Mammary epithelial cell (primary cell): ENCODE measurements at regions not wholly inside any gene's neighbourhood (a gene's known extent, or its start where the extent isn't known, plus 50 kb on each side); places are given as distances from the start of the nearest gene placed in this dataset.

Experiments
- EZH2 ChIP-seq: IDR thresholded peaks from 2 replicates; pipeline ENCODE4 v1.6.1; 2012; ENCODE audit warnings: low read length, inconsistent platforms, borderline replicate concordance
- TF ChIP-seq, protein P1 (sequence below), 2 donors: IDR thresholded peaks in 1 of 2; conservative IDR thresholded peaks in 1 of 2; 2 replicates each; pipeline ENCODE4 v1.5.1; 2011 to 2012; ENCODE audit warnings: inconsistent platforms in 2 of 2, low read length in 2 of 2, mild to moderate bottlenecking in 2 of 2, control low read depth in 1 of 2, low read depth in 1 of 2; ENCODE audit not compliant: insufficient read depth in 1 of 2; ENCODE audit errors: extremely low read depth in 1 of 2

DNA sequence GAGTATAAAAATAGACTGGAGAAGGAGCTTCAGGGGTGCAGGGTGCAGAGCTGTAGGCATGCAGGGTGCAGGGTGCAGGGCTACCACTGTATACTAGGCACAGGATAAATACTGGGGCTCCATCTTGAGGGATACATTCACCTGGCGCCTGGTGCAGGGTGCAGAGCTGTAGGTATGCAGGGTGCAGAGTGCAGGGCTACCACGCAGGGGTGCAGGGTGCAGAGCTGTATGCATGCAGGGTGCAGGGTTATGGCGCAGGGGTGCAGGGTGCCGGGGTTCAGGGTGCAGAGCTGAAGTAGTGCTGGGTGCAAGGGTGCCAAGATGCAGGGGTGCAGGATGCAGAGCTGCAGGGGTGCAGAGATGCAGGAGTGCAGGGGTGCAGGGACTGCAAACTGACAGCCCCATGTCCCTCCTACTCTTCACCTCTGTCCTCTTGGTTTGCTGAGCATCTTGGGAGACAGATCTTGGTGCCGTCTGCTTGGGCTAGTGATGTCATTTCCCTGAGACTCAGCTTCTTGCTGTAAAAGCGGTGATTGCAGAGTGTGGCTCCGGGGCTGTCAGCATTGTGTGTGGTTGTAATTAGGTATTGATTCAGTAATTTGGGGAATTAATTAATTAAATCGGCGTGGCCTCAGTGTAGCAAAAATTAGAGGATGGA lies 91.2 kb downstream of the ADRA2C start:
- TF ChIP-seq, protein P1, sequence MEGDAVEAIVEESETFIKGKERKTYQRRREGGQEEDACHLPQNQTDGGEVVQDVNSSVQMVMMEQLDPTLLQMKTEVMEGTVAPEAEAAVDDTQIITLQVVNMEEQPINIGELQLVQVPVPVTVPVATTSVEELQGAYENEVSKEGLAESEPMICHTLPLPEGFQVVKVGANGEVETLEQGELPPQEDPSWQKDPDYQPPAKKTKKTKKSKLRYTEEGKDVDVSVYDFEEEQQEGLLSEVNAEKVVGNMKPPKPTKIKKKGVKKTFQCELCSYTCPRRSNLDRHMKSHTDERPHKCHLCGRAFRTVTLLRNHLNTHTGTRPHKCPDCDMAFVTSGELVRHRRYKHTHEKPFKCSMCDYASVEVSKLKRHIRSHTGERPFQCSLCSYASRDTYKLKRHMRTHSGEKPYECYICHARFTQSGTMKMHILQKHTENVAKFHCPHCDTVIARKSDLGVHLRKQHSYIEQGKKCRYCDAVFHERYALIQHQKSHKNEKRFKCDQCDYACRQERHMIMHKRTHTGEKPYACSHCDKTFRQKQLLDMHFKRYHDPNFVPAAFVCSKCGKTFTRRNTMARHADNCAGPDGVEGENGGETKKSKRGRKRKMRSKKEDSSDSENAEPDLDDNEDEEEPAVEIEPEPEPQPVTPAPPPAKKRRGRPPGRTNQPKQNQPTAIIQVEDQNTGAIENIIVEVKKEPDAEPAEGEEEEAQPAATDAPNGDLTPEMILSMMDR (conservative IDR thresholded peaks at IDR 0.05 in 1 of 2, IDR thresholded peaks at IDR 0.05 in 1 of 2; ENCODE audit: extremely low read depth in 1 of 2, insufficient read depth in 1 of 2, low read depth in 1 of 2, low read length in 2 of 2) = no peak
- no peak for TF ChIP-seq EZH2
